Naive thymus-derived CD4-positive, alpha-beta T cell (primary cell): ENCODE measurements at regions not wholly inside any gene's neighbourhood (a gene's known extent, or its start where the extent isn't known, plus 50 kb on each side); places are given as distances from the start of the nearest gene placed in this dataset. TPM values are rescaled to one million over a fixed set of nuclear protein-coding genes. Genes with fewer than 3 reads are reported as not detected.
"Not testable (repeated sequence)": the region's sequence is repeated elsewhere in the genome, so short reads cannot be mapped to it uniquely, and the experiment has no call there.

Experiments
- ATAC-seq: fragments of 150-1000 bp; cut with Tn5 transposase; 2 replicates; pipeline ENCODE4 v1.10.0; 2021; ENCODE audit warnings: mild to moderate bottlenecking, moderate library complexity
- CTCF ChIA-PET: fragments of 350-600 bp; sonication (Branson Sonifier 250); formaldehyde crosslinking; loops from one replicate; lab custom pipeline; 2021; ENCODE audit warnings: antibody characterized with exemption; lab: Charles Lee
- POLR2A ChIA-PET: fragments of 350-600 bp; sonication (Branson Sonifier 250); formaldehyde crosslinking; loops from one replicate; lab custom pipeline; 2021; ENCODE audit warnings: antibody characterized with exemption, inconsistent platforms; lab: Charles Lee
- DNase-seq, 9 donors: peaks; one replicate each; pipeline versions ENCODE4 v3.0.0 to v3.0.0-alpha.2; 2020 to 2022; ENCODE audit warnings: mixed read lengths in 1 of 9
- H3K27ac ChIP-seq: one replicate; pipeline ENCODE4 v1.7.0; 2013; ENCODE audit warnings: mild to moderate bottlenecking, low read depth, low read length, moderate library complexity
- H3K27me3 ChIP-seq, 2 donors: one replicate each; pipeline ENCODE4 v1.7.0; 2013; ENCODE audit warnings: low read length in 2 of 2, mild to moderate bottlenecking in 2 of 2, moderate library complexity in 2 of 2; ENCODE audit not compliant: control insufficient read depth in 2 of 2, insufficient read depth in 2 of 2
- H3K36me3 ChIP-seq, 3 experiments: 1 replicate in 2 of 3; 2 replicates in 1 of 3; pipeline ENCODE4 v1.7.0; 2013; ENCODE audit warnings: low read length in 3 of 3, mild to moderate bottlenecking in 3 of 3, moderate library complexity in 1 of 3; ENCODE audit not compliant: insufficient read depth in 3 of 3, control insufficient read depth in 2 of 3
- H3K4me1 ChIP-seq, 2 donors: one replicate each; pipeline ENCODE4 v1.7.0; 2013; ENCODE audit warnings: low read length in 2 of 2, mild to moderate bottlenecking in 2 of 2, moderate library complexity in 1 of 2; ENCODE audit not compliant: control insufficient read depth in 2 of 2, insufficient read depth in 2 of 2
- H3K4me3 ChIP-seq: 2 replicates; pipeline ENCODE4 v1.7.0; 2013; ENCODE audit warnings: mild to moderate bottlenecking, low read length
- H3K9me3 ChIP-seq, 3 experiments: 1 replicate in 2 of 3; 2 replicates in 1 of 3; pipeline ENCODE4 v1.7.0; 2013; ENCODE audit warnings: low read length in 3 of 3; ENCODE audit not compliant: control insufficient read depth in 2 of 3
- H3K27ac Mint-ChIP-seq, 9 donors: one replicate each; pipeline ENCODE4 v1.8.0; 2020 to 2022; ENCODE audit warnings: mixed read lengths in 9 of 9, mild to moderate bottlenecking in 8 of 9, moderate library complexity in 5 of 9, inconsistent platforms in 2 of 9
- H3K27me3 Mint-ChIP-seq, 5 donors: one replicate each; pipeline ENCODE4 v1.8.0; 2021 to 2022; ENCODE audit warnings: mixed read lengths in 5 of 5, mild to moderate bottlenecking in 1 of 5
- H3K36me3 Mint-ChIP-seq, 5 donors: one replicate each; pipeline ENCODE4 v1.8.0; 2020 to 2022; ENCODE audit warnings: mixed read lengths in 5 of 5, mild to moderate bottlenecking in 3 of 5, inconsistent platforms in 1 of 5
- H3K4me1 Mint-ChIP-seq, 7 donors: one replicate each; pipeline ENCODE4 v1.8.0; 2020 to 2022; ENCODE audit warnings: mixed read lengths in 7 of 7, mild to moderate bottlenecking in 3 of 7, inconsistent platforms in 1 of 7
- H3K4me3 Mint-ChIP-seq, 10 donors: one replicate each; pipeline ENCODE4 v1.8.0; 2020 to 2022; ENCODE audit warnings: mild to moderate bottlenecking in 10 of 10, mixed read lengths in 10 of 10, moderate library complexity in 6 of 10, inconsistent platforms in 2 of 10
- H3K9me3 Mint-ChIP-seq, 11 donors: one replicate each; pipeline ENCODE4 v1.8.0; 2020 to 2022; ENCODE audit warnings: mixed read lengths in 11 of 11, mild to moderate bottlenecking in 4 of 11, inconsistent platforms in 1 of 11, moderate library complexity in 1 of 11
- intact Hi-C, 2 donors: fragments of 100-400 bp; cut with micrococcal nuclease; formaldehyde crosslinking; loops; one replicate each; pipeline ENCODE4 v1.15.1; 2023
- microRNA-seq: library from miRNA; unstranded; fragments of <30 nt; microRNA quantifications from one replicate; pipeline ENCODE4 v1.2.0, GENCODE V29; 2022; ENCODE audit warnings: borderline microRNAs expressed

DNA sequence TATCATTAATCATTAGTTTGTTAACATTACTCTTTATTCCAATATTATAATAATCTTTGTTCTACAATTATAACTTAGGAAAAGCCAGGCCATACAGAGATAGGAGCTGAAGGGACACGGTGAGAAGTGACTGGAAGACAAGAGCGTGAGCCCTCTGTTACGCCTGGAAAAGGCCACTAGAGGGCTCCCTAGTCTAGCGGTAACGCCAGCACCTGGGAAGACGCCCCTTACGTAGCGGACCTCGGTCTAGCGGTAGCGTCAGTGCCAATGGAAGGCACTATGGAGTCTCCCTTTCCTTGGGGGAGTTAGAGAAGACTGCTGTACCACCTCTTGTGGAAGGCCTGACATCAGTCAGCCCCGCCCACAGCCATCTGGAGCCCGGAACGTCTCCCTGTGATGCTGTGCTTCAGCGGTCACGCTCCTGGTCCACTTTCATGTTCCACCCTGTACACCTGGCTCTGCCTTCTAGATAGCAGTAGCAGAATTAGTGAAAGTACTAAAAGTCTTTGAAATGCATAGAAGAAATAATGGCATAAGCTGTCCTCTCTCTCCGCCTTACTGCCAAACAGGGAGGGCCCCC is 55.6 kb upstream of the MTLN start:
- H3K27ac ChIP-seq, H3K4me1 ChIP-seq, H3K4me1 Mint-ChIP-seq, intact Hi-C loops, H3K27ac Mint-ChIP-seq, H3K9me3 ChIP-seq, H3K27me3 ChIP-seq, H3K27me3 Mint-ChIP-seq, H3K4me3 ChIP-seq, H3K9me3 Mint-ChIP-seq, CTCF ChIA-PET, POLR2A ChIA-PET, H3K36me3 ChIP-seq, H3K36me3 Mint-ChIP-seq: not testable (repeated sequence)
- H3K4me3 Mint-ChIP-seq = peak overlapping the region in 2 of 10 donors; percentile 48 to 72
- peak in 2 of 9 donors; percentile 7 for DNase-seq
- ATAC-seq = peak; percentile 84

DNA sequence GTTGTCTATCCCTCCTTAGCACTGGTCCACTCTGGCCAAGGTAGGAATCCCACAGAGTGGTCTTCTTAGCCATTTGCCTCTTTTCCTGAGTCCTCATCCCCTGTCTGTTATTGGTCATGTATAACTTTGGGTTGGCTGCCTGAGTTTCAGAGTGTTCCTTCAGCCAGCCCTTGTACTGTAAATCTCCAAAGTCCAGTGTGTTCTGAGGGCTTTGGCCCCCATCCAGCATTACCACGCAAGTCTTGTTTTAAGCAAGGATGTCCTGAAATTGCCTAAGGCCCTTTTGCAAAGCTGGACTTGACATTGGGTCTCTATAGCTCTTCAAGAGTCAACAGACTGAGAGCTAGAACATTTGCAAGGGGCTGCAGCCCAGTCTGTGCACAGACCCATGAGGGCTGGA is 52.5 kb upstream of the MTLN start:
- H3K27me3 ChIP-seq, H3K9me3 ChIP-seq, H3K27ac Mint-ChIP-seq, H3K4me1 ChIP-seq, H3K9me3 Mint-ChIP-seq, H3K4me3 Mint-ChIP-seq, H3K4me1 Mint-ChIP-seq, CTCF ChIA-PET, POLR2A ChIA-PET, H3K4me3 ChIP-seq, H3K27me3 Mint-ChIP-seq, ATAC-seq, intact Hi-C loops, H3K36me3 ChIP-seq, H3K36me3 Mint-ChIP-seq, H3K27ac ChIP-seq, DNase-seq: not testable (repeated sequence)

DNA sequence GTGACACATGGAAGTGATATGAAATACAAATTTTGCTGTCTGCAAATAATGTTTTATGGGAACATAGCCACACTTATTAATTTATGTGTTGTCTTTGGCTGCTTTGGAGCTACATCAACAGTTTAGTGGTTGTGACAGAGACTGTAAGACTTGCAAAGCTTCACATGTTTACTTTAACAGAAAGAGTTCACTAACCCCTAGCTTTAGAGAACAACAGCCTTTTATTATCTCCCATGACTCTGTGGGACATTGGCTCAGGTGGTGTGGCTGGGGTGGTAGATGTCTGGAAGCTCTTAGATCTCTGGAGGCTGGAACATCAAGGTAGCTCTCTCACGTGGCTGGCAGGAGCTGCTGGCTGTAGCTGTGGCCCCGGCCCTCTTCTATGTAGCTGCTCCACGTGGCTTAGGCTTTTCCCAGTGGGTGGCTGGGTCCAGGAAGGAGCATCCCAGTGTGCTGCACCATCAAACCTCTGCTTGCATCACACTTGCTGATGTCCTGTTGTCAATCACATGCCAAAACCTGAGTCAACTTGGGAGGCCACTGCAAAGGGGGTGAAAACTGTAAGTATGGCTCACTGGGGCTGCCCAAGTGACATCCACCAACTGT is 51.8 kb upstream of the MTLN start:
- intact Hi-C loops, H3K27ac ChIP-seq, H3K27ac Mint-ChIP-seq, H3K27me3 ChIP-seq, POLR2A ChIA-PET, H3K9me3 Mint-ChIP-seq, H3K36me3 ChIP-seq, H3K4me1 ChIP-seq, CTCF ChIA-PET, H3K4me1 Mint-ChIP-seq, H3K36me3 Mint-ChIP-seq, ATAC-seq, H3K4me3 ChIP-seq, H3K4me3 Mint-ChIP-seq, H3K9me3 ChIP-seq, H3K27me3 Mint-ChIP-seq, DNase-seq: not testable (repeated sequence)

DNA sequence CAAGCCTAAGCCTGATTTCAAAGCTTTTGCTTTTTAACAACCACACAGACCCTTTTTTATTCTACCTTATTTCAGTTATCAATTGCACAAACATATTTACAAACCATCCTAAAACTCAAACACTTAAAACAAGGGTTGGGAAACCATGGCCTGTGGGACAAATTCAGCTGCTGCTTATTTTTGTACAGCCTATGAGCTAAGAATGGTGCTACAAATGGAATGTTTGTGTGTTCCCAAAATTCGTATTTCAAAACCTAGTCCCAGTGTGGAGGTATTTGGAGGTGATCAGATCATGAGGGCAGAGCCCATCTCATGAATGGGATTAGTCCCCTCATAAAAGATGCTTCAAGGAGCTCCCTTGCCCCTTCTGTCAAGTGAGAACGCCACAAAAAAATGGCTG is 51.1 kb upstream of the MTLN start:
- H3K9me3 ChIP-seq, H3K4me1 ChIP-seq, H3K27ac ChIP-seq, H3K9me3 Mint-ChIP-seq, H3K4me3 ChIP-seq, POLR2A ChIA-PET, intact Hi-C loops, H3K36me3 ChIP-seq, ATAC-seq, CTCF ChIA-PET, H3K4me3 Mint-ChIP-seq, H3K27me3 Mint-ChIP-seq, DNase-seq, H3K4me1 Mint-ChIP-seq, H3K27ac Mint-ChIP-seq, H3K36me3 Mint-ChIP-seq, H3K27me3 ChIP-seq: not testable (repeated sequence)

Small RNAs in the stretch of these regions (microRNA-seq; reads per million reads assigned to microRNA genes)
- gene MIR4436B2 = not detected
